Fibroblast of skin of right quadriceps (primary cell): ENCODE measurements at regions not wholly inside any gene's neighbourhood (a gene's known extent, or its start where the extent isn't known, plus 50 kb on each side); places are given as distances from the start of the nearest gene placed in this dataset.
"Not testable (repeated sequence)": the region's sequence is repeated elsewhere in the genome, so short reads cannot be mapped to it uniquely, and the experiment has no call there.

Experiments used
- DNase-seq: peaks from one replicate; pipeline ENCODE4 v3.0.0-alpha.2; 2013

GRCh38 chr2:595141-595815 lies 81.9 kb downstream of the TMEM18 start:
- no peak for DNase-seq

- no peak for DNase-seq
Measured at GRCh38 chr2:594297-594949, 82.8 kb downstream of the TMEM18 start.

GRCh38 chr2:593356-594026 lies 83.7 kb downstream of the TMEM18 start:
- no peak for DNase-seq

GRCh38 chr2:592737-593136 lies 84.5 kb downstream of the TMEM18 start:
- DNase-seq: no peak

- no peak for DNase-seq
Measured at GRCh38 chr2:590214-591175, 86.7 kb downstream of the TMEM18 start.

GRCh38 chr2:589281-590130 lies 87.7 kb downstream of the TMEM18 start:
- no peak for DNase-seq

GRCh38 chr2:588074-588645 lies 89.0 kb downstream of the TMEM18 start:
- DNase-seq: no peak

- DNase-seq: no peak
Measured at GRCh38 chr2:587087-587960, 89.9 kb downstream of the TMEM18 start.

- DNase-seq: no peak
Measured at GRCh38 chr2:586641-587076, 90.5 kb downstream of the TMEM18 start.

GRCh38 chr2:584863-585823 lies 92.1 kb downstream of the TMEM18 start:
- no peak for DNase-seq

- no peak for DNase-seq
Measured at GRCh38 chr2:583666-584065, 93.5 kb downstream of the TMEM18 start.

- no peak for DNase-seq
Measured at GRCh38 chr2:582792-583528, 94.2 kb downstream of the TMEM18 start.

GRCh38 chr2:582289-582688 lies 94.9 kb downstream of the TMEM18 start:
- DNase-seq: not testable (repeated sequence)

GRCh38 chr2:579961-580360 lies 97.2 kb downstream of the TMEM18 start:
- no peak for DNase-seq

- no peak for DNase-seq
Measured at GRCh38 chr2:579351-579886, 97.8 kb downstream of the TMEM18 start.

- no peak for DNase-seq
Measured at GRCh38 chr2:576292-576691, 100.9 kb downstream of the TMEM18 start.

- DNase-seq: no peak
Measured at GRCh38 chr2:575727-576236, 101.4 kb downstream of the TMEM18 start.
